ENCODE measurements at regions not wholly inside any gene's neighbourhood (a gene's known extent, or its start where the extent isn't known, plus 50 kb on each side); places are given as distances from the start of the nearest gene placed in this dataset.

- H3K27ac ChIP-seq = no peak overlapping the region
- no peak overlapping the region for H3K4me3 ChIP-seq
- H3K36me3 ChIP-seq = no peaks in the 10 kb centered on the region
- H3K27me3 ChIP-seq = no peaks in the 10 kb centered on the region
- ATAC-seq = no peak
- no peak for TF ChIP-seq POLR2A (IDR thresholded peaks at IDR 0.05)
- 72 to 75% methylated on average over 3 to 13 of the region's 13 CpGs for WGBS, 2 donors (ENCODE audit: low coverage in 1 of 2)
- peaks cover 0 to 14% (median 0%) of the 10 kb centered on the region in 3 donors for H3K4me1 ChIP-seq
- no peaks in the 10 kb centered on the region for H3K9me3 ChIP-seq
Measured at GRCh38 chr6:164929408-164929977, 379.9 kb downstream of the C6orf118 start.

- ATAC-seq = no peak
- no peaks in the 10 kb centered on the region for H3K36me3 ChIP-seq
- H3K27me3 ChIP-seq = no peaks in the 10 kb centered on the region
- H3K4me3 ChIP-seq = no peak overlapping the region
- no peaks in the 10 kb centered on the region for H3K9me3 ChIP-seq
- no peak for TF ChIP-seq POLR2AphosphoS5 (IDR thresholded peaks at IDR 0.05)
- TF ChIP-seq EP300 (IDR thresholded peaks at IDR 0.05) = no peak
- TF ChIP-seq CTCF (IDR thresholded peaks at IDR 0.05) = no peak
- no peak for TF ChIP-seq POLR2A (IDR thresholded peaks at IDR 0.05)
- H3K27ac ChIP-seq = no peak overlapping the region
- WGBS, 2 donors (ENCODE audit: low coverage in 1 of 2) = 61 to 70% methylated on average over 8 of the region's 8 CpGs
- H3K4me1 ChIP-seq = peaks cover 0 to 17% (median 0%) of the 10 kb centered on the region in 3 donors
Measured at GRCh38 chr6:164928728-164929407, 380.5 kb downstream of the C6orf118 start.

GRCh38 chr6:164928057-164928727 is 381.2 kb downstream of the C6orf118 start:
- H3K27ac ChIP-seq = no peak overlapping the region
- no peaks in the 10 kb centered on the region for H3K36me3 ChIP-seq
- WGBS, 2 donors (ENCODE audit: low coverage in 1 of 2) = 61 to 74% methylated on average over 12 to 14 of the region's 17 CpGs
- peaks cover 0 to 17% (median 0%) of the 10 kb centered on the region in 3 donors for H3K4me1 ChIP-seq
- TF ChIP-seq CTCF (IDR thresholded peaks at IDR 0.05) = no peak
- no peak for TF ChIP-seq EP300 (IDR thresholded peaks at IDR 0.05)
- no peak for TF ChIP-seq POLR2AphosphoS5 (IDR thresholded peaks at IDR 0.05)
- no peak for TF ChIP-seq POLR2A (IDR thresholded peaks at IDR 0.05)
- no peaks in the 10 kb centered on the region for H3K27me3 ChIP-seq
- no peaks in the 10 kb centered on the region for H3K9me3 ChIP-seq
- H3K4me3 ChIP-seq = peak overlapping the region in 1 of 2 donors; percentile 19
- no peak for ATAC-seq

GRCh38 chr6:164927288-164928056 is 381.9 kb downstream of the C6orf118 start:
- Histone ChIP-seq H3K4me3 (peak overlapping the region in 1 of 2 donors; percentile 19), H3K27ac (no peak overlapping the region), H3K9me3 (no peaks in the 10 kb centered on the region), H3K4me1 (peaks cover 0 to 17% (median 0%) of the 10 kb centered on the region in 3 donors), H3K27me3 (no peaks in the 10 kb centered on the region), H3K36me3 (no peaks in the 10 kb centered on the region)
- TF ChIP-seq POLR2AphosphoS5 (IDR thresholded peaks at IDR 0.05) = no peak
- TF ChIP-seq CTCF (IDR thresholded peaks at IDR 0.05) = peak; percentile 75 to 99 (median 90)
- 18 to 20% methylated on average over 11 to 13 of the region's 17 CpGs for WGBS, 2 donors (ENCODE audit: low coverage in 1 of 2)
- ATAC-seq = peak; percentile 68

GRCh38 chr6:164926686-164927085 is 382.7 kb downstream of the C6orf118 start:
- Histone ChIP-seq H3K36me3 (no peaks in the 10 kb centered on the region), H3K27me3 (no peaks in the 10 kb centered on the region), H3K4me3 (no peak overlapping the region), H3K27ac (no peak overlapping the region), H3K9me3 (no peaks in the 10 kb centered on the region), H3K4me1 (peaks cover 0 to 17% (median 0%) of the 10 kb centered on the region in 3 donors)
- TF ChIP-seq POLR2A (IDR thresholded peaks at IDR 0.05) (no peak), EP300 (IDR thresholded peaks at IDR 0.05) (no peak), POLR2AphosphoS5 (IDR thresholded peaks at IDR 0.05) (no peak), CTCF (IDR thresholded peaks at IDR 0.05) (no peak)
- no peak for ATAC-seq
- WGBS, 2 donors (ENCODE audit: low coverage in 1 of 2) = 45 to 46% methylated on average over 2 of the region's 2 CpGs
